HG02588 (cell line): ENCODE measurements at regions not wholly inside any gene's neighbourhood (a gene's known extent, or its start where the extent isn't known, plus 50 kb on each side); places are given as distances from the start of the nearest gene placed in this dataset.
"Not testable (repeated sequence)": the region's sequence is repeated elsewhere in the genome, so short reads cannot be mapped to it uniquely, and the experiment has no call there.

Experiments
- ATAC-seq: cut with Tn5 transposase; IDR thresholded peaks from one replicate; pipeline ENCODE4 v1.9.1; 2021; ENCODE audit warnings: mild to moderate bottlenecking, moderate library complexity; ENCODE audit not compliant: unreplicated experiment

GRCh38 chrX:106220177-106220576 lies 52.1 kb downstream of the PWWP3B start:
- ATAC-seq: no peak

- no peak for ATAC-seq
Measured at GRCh38 chrX:106243376-106243775, 75.3 kb downstream of the PWWP3B start.

- ATAC-seq: no peak
Measured at GRCh38 chrX:106246511-106246910, 78.4 kb downstream of the PWWP3B start.

GRCh38 chrX:106247162-106247561 lies 79.1 kb downstream of the PWWP3B start:
- no peak for ATAC-seq

- no peak for ATAC-seq
Measured at GRCh38 chrX:106249706-106250379, 81.7 kb downstream of the PWWP3B start.

- no peak for ATAC-seq
Measured at GRCh38 chrX:106263817-106264216, 95.7 kb downstream of the PWWP3B start.

GRCh38 chrX:106273947-106274587 lies 106.0 kb downstream of the PWWP3B start:
- ATAC-seq: not testable (repeated sequence)

GRCh38 chrX:106275172-106275571 lies 107.1 kb downstream of the PWWP3B start:
- not testable (repeated sequence) for ATAC-seq

- ATAC-seq: no peak
Measured at GRCh38 chrX:106278951-106279350, 110.8 kb downstream of the PWWP3B start.

GRCh38 chrX:106281383-106281782 lies 113.3 kb downstream of the PWWP3B start:
- ATAC-seq: no peak

- ATAC-seq: no peak
Measured at GRCh38 chrX:106283841-106284240, 115.7 kb downstream of the PWWP3B start.

GRCh38 chrX:106284431-106285025 lies 116.4 kb downstream of the PWWP3B start:
- ATAC-seq: no peak

GRCh38 chrX:106286053-106286650 lies 118.0 kb downstream of the PWWP3B start:
- ATAC-seq: no peak

- not testable (repeated sequence) for ATAC-seq
Measured at GRCh38 chrX:106290778-106291177, 122.7 kb downstream of the PWWP3B start.

GRCh38 chrX:106291779-106292390 lies 123.8 kb downstream of the PWWP3B start:
- not testable (repeated sequence) for ATAC-seq

- no peak for ATAC-seq
Measured at GRCh38 chrX:106300239-106300638, 132.1 kb downstream of the PWWP3B start.

- ATAC-seq: no peak
Measured at GRCh38 chrX:106300656-106301055, 132.6 kb downstream of the PWWP3B start.

- no peak for ATAC-seq
Measured at GRCh38 chrX:106302304-106302703, 134.2 kb downstream of the PWWP3B start.

GRCh38 chrX:106306391-106306947 lies 138.4 kb downstream of the PWWP3B start:
- no peak for ATAC-seq

- no peak for ATAC-seq
Measured at GRCh38 chrX:106323357-106323756, 155.3 kb downstream of the PWWP3B start.

- ATAC-seq: no peak
Measured at GRCh38 chrX:106331606-106332005, 163.5 kb downstream of the PWWP3B start.
